ENCODE measurements at regions not wholly inside any gene's neighbourhood (a gene's known extent, or its start where the extent isn't known, plus 50 kb on each side); places are given as distances from the start of the nearest gene placed in this dataset.

- TF ChIP-seq, protein P1, sequence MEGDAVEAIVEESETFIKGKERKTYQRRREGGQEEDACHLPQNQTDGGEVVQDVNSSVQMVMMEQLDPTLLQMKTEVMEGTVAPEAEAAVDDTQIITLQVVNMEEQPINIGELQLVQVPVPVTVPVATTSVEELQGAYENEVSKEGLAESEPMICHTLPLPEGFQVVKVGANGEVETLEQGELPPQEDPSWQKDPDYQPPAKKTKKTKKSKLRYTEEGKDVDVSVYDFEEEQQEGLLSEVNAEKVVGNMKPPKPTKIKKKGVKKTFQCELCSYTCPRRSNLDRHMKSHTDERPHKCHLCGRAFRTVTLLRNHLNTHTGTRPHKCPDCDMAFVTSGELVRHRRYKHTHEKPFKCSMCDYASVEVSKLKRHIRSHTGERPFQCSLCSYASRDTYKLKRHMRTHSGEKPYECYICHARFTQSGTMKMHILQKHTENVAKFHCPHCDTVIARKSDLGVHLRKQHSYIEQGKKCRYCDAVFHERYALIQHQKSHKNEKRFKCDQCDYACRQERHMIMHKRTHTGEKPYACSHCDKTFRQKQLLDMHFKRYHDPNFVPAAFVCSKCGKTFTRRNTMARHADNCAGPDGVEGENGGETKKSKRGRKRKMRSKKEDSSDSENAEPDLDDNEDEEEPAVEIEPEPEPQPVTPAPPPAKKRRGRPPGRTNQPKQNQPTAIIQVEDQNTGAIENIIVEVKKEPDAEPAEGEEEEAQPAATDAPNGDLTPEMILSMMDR (IDR thresholded peaks at IDR 0.05) = no peak
- no peak for TF ChIP-seq NR2C2 (CRISPR knock-in tag; IDR thresholded peaks at IDR 0.05)
- TF ChIP-seq ETV6 (CRISPR knock-in tag; IDR thresholded peaks at IDR 0.05) = no peak
- TF ChIP-seq ATF2 (CRISPR knock-in tag; IDR thresholded peaks at IDR 0.05; ENCODE audit: borderline replicate concordance, low read depth) = no peak
- no peak for TF ChIP-seq PRDM15 (CRISPR knock-in tag; IDR thresholded peaks at IDR 0.05)
- TF ChIP-seq, protein P2, sequence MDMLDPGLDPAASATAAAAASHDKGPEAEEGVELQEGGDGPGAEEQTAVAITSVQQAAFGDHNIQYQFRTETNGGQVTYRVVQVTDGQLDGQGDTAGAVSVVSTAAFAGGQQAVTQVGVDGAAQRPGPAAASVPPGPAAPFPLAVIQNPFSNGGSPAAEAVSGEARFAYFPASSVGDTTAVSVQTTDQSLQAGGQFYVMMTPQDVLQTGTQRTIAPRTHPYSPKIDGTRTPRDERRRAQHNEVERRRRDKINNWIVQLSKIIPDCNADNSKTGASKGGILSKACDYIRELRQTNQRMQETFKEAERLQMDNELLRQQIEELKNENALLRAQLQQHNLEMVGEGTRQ (CRISPR knock-in tag; IDR thresholded peaks at IDR 0.05) = no peak
- TF ChIP-seq TCF7 (CRISPR knock-in tag; IDR thresholded peaks at IDR 0.05; ENCODE audit: low read depth) = no peak
Observed at GRCh38 chr2:234853729-234854128, 98.1 kb upstream of the SH3BP4 start.

All from WTC11 (cell line).